ENCODE measurements at regions not wholly inside any gene's neighbourhood (a gene's known extent, or its start where the extent isn't known, plus 50 kb on each side); places are given as distances from the start of the nearest gene placed in this dataset.

DNA sequence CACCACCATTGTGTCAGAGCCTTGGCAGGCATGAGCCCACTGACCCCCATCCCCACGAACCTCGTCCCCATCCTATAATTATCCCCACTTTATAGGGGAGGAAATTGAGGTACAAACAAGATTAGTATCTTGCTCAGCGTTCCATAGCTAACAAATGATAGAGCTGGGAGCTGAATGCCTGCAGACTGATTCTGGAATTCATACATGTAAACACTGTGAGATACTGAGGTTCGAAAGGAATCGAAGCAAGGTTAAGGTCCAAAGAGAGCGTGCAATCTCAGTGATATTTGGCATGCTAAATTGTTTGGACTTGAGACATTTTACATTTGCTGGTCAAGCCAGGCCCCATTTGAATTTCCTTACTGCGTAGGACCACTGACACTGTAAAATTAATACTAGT lies 746.6 kb downstream of the COL12A1 start:
- H3K27ac ChIP-seq (ENCODE audit: low read length), result no peak overlapping the region
- no peaks in the 10 kb centered on the region for H3F3A ChIP-seq (ENCODE audit: insufficient read depth, low read length, poor library complexity, severe bottlenecking)
- no peaks in the 10 kb centered on the region for H3K79me2 ChIP-seq (replicated peaks; ENCODE audit: insufficient read depth, low read length)
- H2AFZ ChIP-seq (ENCODE audit: low read depth, low read length), result no peak overlapping the region
- no peak overlapping the region for H3K4me2 ChIP-seq (ENCODE audit: low read length)
- no peak for TF ChIP-seq EZH2 (IDR thresholded peaks at IDR 0.05; ENCODE audit: borderline replicate concordance, insufficient read depth, low read length, poor library complexity, severe bottlenecking)
- no peak for TF ChIP-seq POLR2AphosphoS5 (IDR thresholded peaks at IDR 0.05)
- TF ChIP-seq EP300 (conservative IDR thresholded peaks at IDR 0.05; ENCODE audit: poor library complexity, severe bottlenecking), result no peak
- no peak for TF ChIP-seq TAF1 (IDR thresholded peaks at IDR 0.05; ENCODE audit: low read depth)
- TF ChIP-seq SMC3 (conservative IDR thresholded peaks at IDR 0.05; ENCODE audit: poor library complexity), result no peak
- H3K9me3 ChIP-seq (ENCODE audit: low read length), result no peaks in the 10 kb centered on the region
- H3K9ac ChIP-seq (ENCODE audit: low read length), result no peak overlapping the region
- H4K20me1 ChIP-seq (ENCODE audit: insufficient read depth), result no peaks in the 10 kb centered on the region
- no peaks in the 10 kb centered on the region for H3K27me3 ChIP-seq (ENCODE audit: insufficient read depth, low read depth, low read length)
- no peaks in the 10 kb centered on the region for H3K36me3 ChIP-seq (ENCODE audit: insufficient read depth, low read length)
- H3K9me2 ChIP-seq (ENCODE audit: insufficient read depth, low read length), result no peaks in the 10 kb centered on the region
- no peak overlapping the region for H3K4me3 ChIP-seq (ENCODE audit: low read length)

DNA sequence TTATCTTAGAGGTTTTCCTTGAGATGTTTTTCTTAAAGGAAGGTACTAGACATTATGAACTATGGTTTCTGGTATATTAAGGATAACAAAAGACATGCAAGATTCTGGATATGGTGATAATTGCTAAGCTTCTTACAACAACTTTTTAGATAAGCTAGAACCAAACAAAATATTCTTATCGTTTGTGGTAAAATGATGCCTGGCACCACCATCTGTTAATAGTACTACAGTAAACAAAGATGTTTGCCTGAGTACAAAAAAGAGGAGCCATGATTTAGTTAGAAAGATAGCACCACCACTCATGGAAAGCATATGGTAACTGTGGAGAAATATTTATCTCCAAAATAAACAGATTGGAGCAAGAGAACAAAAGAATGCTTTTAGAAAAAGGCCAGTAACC lies 747.3 kb downstream of the COL12A1 start:
- Histone ChIP-seq H3K4me2 (ENCODE audit: low read length) (no peak overlapping the region), H3K4me3 (ENCODE audit: low read length) (no peak overlapping the region), H3F3A (ENCODE audit: insufficient read depth, low read length, poor library complexity, severe bottlenecking) (no peaks in the 10 kb centered on the region), H3K9me3 (ENCODE audit: low read length) (no peaks in the 10 kb centered on the region), H2AFZ (ENCODE audit: low read depth, low read length) (no peak overlapping the region), H4K20me1 (ENCODE audit: insufficient read depth) (no peaks in the 10 kb centered on the region), H3K9me2 (ENCODE audit: insufficient read depth, low read length) (no peaks in the 10 kb centered on the region), H3K27ac (ENCODE audit: low read length) (no peak overlapping the region), H3K36me3 (ENCODE audit: insufficient read depth, low read length) (no peaks in the 10 kb centered on the region), H3K79me2 (replicated peaks; ENCODE audit: insufficient read depth, low read length) (no peaks in the 10 kb centered on the region), H3K9ac (ENCODE audit: low read length) (no peak overlapping the region), H3K27me3 (ENCODE audit: insufficient read depth, low read depth, low read length) (no peaks in the 10 kb centered on the region)
- no peak for TF ChIP-seq POLR2AphosphoS5 (IDR thresholded peaks at IDR 0.05)
- no peak for TF ChIP-seq MXI1 (conservative IDR thresholded peaks at IDR 0.05; ENCODE audit: poor library complexity, severe bottlenecking)

DNA sequence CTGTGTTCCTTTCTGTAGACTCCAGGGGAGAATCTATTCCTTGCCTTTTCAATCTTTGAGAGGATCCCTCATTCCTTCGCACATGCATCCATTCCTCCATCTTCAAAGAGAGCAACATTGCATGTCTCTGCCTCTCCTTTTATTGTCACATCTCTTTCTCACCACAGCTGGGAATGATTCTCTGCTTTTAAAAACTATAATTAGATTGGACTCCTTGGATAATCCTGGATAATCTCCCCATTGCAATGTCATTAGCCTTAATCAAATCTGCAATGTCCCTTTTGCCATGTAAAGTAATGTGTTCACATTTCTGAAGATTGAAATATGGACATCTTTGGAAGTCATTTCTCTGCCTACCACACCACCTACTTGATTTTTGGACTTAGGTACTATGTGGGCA lies 750.1 kb downstream of the COL12A1 start:
- Histone ChIP-seq H3K9me3 (ENCODE audit: low read length) (no peaks in the 10 kb centered on the region), H3K9ac (ENCODE audit: low read length) (no peak overlapping the region), H3K4me3 (ENCODE audit: low read length) (no peak overlapping the region), H2AFZ (ENCODE audit: low read depth, low read length) (no peak overlapping the region), H3K27me3 (ENCODE audit: insufficient read depth, low read depth, low read length) (no peaks in the 10 kb centered on the region), H3K9me2 (ENCODE audit: insufficient read depth, low read length) (no peaks in the 10 kb centered on the region), H3K4me2 (ENCODE audit: low read length) (no peak overlapping the region), H3K79me2 (replicated peaks; ENCODE audit: insufficient read depth, low read length) (no peaks in the 10 kb centered on the region), H3F3A (ENCODE audit: insufficient read depth, low read length, poor library complexity, severe bottlenecking) (no peaks in the 10 kb centered on the region), H3K36me3 (ENCODE audit: insufficient read depth, low read length) (no peaks in the 10 kb centered on the region), H3K27ac (ENCODE audit: low read length) (no peak overlapping the region), H4K20me1 (ENCODE audit: insufficient read depth) (no peaks in the 10 kb centered on the region)
- TF ChIP-seq MXI1 (conservative IDR thresholded peaks at IDR 0.05; ENCODE audit: poor library complexity, severe bottlenecking) (no peak), RAD21 (conservative IDR thresholded peaks at IDR 0.05) (no peak), EP300 (conservative IDR thresholded peaks at IDR 0.05; ENCODE audit: poor library complexity, severe bottlenecking) (no peak), EZH2 (IDR thresholded peaks at IDR 0.05; ENCODE audit: borderline replicate concordance, insufficient read depth, low read length, poor library complexity, severe bottlenecking) (no peak)
- TF ChIP-seq, protein P1, sequence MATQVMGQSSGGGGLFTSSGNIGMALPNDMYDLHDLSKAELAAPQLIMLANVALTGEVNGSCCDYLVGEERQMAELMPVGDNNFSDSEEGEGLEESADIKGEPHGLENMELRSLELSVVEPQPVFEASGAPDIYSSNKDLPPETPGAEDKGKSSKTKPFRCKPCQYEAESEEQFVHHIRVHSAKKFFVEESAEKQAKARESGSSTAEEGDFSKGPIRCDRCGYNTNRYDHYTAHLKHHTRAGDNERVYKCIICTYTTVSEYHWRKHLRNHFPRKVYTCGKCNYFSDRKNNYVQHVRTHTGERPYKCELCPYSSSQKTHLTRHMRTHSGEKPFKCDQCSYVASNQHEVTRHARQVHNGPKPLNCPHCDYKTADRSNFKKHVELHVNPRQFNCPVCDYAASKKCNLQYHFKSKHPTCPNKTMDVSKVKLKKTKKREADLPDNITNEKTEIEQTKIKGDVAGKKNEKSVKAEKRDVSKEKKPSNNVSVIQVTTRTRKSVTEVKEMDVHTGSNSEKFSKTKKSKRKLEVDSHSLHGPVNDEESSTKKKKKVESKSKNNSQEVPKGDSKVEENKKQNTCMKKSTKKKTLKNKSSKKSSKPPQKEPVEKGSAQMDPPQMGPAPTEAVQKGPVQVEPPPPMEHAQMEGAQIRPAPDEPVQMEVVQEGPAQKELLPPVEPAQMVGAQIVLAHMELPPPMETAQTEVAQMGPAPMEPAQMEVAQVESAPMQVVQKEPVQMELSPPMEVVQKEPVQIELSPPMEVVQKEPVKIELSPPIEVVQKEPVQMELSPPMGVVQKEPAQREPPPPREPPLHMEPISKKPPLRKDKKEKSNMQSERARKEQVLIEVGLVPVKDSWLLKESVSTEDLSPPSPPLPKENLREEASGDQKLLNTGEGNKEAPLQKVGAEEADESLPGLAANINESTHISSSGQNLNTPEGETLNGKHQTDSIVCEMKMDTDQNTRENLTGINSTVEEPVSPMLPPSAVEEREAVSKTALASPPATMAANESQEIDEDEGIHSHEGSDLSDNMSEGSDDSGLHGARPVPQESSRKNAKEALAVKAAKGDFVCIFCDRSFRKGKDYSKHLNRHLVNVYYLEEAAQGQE (IDR thresholded peaks at IDR 0.05; ENCODE audit: borderline replicate concordance), result no peak

All from neural cell (in vitro differentiated cells).